ENCODE measurements at regions not wholly inside any gene's neighbourhood (a gene's known extent, or its start where the extent isn't known, plus 50 kb on each side); places are given as distances from the start of the nearest gene placed in this dataset.

DNA sequence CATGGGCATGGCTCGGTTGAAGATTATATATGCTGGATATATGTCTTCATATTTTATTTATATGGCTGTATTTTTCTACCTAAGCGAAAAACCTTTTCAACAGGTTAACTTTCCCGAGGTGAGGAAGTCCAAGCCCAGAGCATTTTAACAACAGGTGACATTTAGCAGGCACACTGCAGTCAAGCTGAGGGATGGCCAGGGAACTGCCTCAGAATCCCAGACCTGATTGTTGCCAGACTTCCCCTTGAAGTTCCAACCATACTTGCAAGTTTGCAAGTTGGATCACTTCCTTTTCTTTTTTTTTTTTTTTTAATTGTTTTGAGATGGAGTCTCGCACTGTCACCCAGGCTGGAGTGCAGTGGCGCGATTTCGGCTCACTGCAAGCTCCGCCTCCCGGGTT lies 166.0 kb upstream of the FRMD6 start:
- no peaks in the 10 kb centered on the region for H3K27me3 ChIP-seq
- H3K27ac ChIP-seq, result no peak overlapping the region
- no peak overlapping the region for H3K4me3 ChIP-seq
- no peak for ATAC-seq
- H3K9me3 ChIP-seq, result no peaks in the 10 kb centered on the region
- WGBS, 2 donors (ENCODE audit: low coverage in 1 of 2), result 88 to 100% methylated on average over 2 to 3 of the region's 9 CpGs
- H3K4me1 ChIP-seq, result peaks cover 0 to 4% (median 0%) of the 10 kb centered on the region in 3 donors
- TF ChIP-seq, protein P1, sequence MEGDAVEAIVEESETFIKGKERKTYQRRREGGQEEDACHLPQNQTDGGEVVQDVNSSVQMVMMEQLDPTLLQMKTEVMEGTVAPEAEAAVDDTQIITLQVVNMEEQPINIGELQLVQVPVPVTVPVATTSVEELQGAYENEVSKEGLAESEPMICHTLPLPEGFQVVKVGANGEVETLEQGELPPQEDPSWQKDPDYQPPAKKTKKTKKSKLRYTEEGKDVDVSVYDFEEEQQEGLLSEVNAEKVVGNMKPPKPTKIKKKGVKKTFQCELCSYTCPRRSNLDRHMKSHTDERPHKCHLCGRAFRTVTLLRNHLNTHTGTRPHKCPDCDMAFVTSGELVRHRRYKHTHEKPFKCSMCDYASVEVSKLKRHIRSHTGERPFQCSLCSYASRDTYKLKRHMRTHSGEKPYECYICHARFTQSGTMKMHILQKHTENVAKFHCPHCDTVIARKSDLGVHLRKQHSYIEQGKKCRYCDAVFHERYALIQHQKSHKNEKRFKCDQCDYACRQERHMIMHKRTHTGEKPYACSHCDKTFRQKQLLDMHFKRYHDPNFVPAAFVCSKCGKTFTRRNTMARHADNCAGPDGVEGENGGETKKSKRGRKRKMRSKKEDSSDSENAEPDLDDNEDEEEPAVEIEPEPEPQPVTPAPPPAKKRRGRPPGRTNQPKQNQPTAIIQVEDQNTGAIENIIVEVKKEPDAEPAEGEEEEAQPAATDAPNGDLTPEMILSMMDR (IDR thresholded peaks at IDR 0.05), result no peak
- TF ChIP-seq POLR2AphosphoS5 (IDR thresholded peaks at IDR 0.05), result no peak
- no peak for TF ChIP-seq POLR2A (IDR thresholded peaks at IDR 0.05)
- no peak for TF ChIP-seq EP300 (IDR thresholded peaks at IDR 0.05)
- no peaks in the 10 kb centered on the region for H3K36me3 ChIP-seq

DNA sequence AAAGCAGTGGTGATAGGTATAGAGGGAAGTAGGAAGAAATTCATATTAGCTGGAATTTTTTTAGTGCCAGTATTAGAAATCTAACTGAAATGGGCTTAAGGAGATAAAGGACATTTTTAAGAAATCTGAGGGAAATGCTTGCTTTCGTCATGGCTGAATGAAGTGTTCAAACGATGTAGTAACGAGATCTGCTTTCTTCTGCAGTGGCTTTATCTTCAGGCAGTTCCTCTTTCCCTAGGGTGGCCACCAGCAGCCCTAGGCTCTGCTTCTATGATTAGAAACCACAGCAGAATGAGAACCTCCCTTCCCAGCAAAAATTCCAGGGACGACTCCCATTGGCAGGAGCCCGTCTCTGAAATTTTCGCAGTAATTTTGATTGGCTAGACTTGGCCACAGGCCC lies 163.9 kb upstream of the FRMD6 start:
- TF ChIP-seq POLR2A (IDR thresholded peaks at IDR 0.05), result no peak
- TF ChIP-seq, protein P1 (IDR thresholded peaks at IDR 0.05), result no peak
- Histone ChIP-seq H3K4me3 (no peak overlapping the region), H3K27me3 (no peaks in the 10 kb centered on the region), H3K4me1 (peaks cover 0 to 10% (median 0%) of the 10 kb centered on the region in 3 donors), H3K27ac (no peak overlapping the region), H3K9me3 (no peaks in the 10 kb centered on the region), H3K36me3 (no peaks in the 10 kb centered on the region)
- 83 to 92% methylated on average over 3 to 6 of the region's 6 CpGs for WGBS, 2 donors (ENCODE audit: low coverage in 1 of 2)
- ATAC-seq, result no peak

DNA sequence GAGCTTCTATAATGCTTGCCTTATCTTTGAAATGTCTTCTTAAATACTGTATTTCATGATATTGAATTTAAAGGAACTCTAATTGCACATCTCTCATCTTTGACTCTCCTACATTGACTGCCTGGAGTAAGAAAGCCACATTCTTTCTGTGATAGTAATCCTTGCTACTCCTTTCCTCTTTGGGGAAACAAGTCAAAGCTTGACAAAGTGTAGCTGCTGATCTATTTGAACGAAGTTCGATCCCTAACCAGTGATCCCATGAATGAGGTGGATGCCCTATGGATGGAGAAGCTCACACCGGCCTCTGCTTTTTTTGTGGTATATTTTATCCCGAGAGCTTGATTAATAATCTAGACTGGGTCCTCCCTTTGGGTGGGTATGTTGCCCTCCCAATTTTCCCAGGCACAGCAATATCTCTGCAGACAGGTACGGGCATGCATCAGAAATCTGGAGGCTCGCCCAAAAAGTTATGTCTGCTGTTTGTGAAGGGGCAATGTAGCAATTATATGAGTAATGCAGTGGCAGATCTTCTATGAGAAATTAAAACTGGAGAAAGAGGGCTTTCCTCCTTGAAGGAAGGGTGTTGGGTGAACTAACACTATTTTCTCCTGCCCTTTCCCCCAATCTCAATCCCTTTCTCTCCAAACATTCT lies 163.0 kb upstream of the FRMD6 start:
- Histone ChIP-seq H3K27ac (no peak overlapping the region), H3K9me3 (no peaks in the 10 kb centered on the region), H3K27me3 (no peaks in the 10 kb centered on the region), H3K4me1 (peaks cover 0 to 10% (median 0%) of the 10 kb centered on the region in 3 donors), H3K4me3 (no peak overlapping the region), H3K36me3 (no peaks in the 10 kb centered on the region)
- TF ChIP-seq, protein P1 (IDR thresholded peaks at IDR 0.05), result no peak
- TF ChIP-seq EP300 (IDR thresholded peaks at IDR 0.05) (no peak), POLR2AphosphoS5 (IDR thresholded peaks at IDR 0.05) (no peak), POLR2A (IDR thresholded peaks at IDR 0.05) (no peak)
- ATAC-seq, result no peak
- whole genome bisulfite sequencing, 2 donors (ENCODE audit: low coverage in 1 of 2), result 98% methylated on average over 5 to 6 of the region's 6 CpGs

DNA sequence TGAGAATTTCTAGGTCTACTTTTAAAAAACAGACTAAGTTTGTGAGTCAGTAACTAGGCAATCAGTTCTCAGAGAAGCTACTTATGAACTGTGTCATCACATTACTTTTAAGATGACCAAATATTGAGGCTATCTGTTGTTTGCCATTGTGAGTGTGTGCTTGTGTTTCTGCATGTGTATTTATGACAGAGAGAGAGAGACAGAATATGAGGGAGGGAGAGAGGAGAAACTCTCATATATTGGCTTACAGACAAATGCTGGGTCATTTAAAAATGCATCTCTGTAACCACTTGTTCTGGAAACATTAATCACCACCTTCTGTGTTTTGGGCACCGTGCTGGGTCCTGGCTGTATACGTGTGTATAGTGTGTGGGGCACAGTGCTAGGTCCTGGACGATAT lies 161.5 kb upstream of the FRMD6 start:
- H3K36me3 ChIP-seq, result no peaks in the 10 kb centered on the region
- TF ChIP-seq POLR2AphosphoS5 (IDR thresholded peaks at IDR 0.05), result no peak
- no peak for TF ChIP-seq EP300 (IDR thresholded peaks at IDR 0.05)
- no peak for TF ChIP-seq POLR2A (IDR thresholded peaks at IDR 0.05)
- TF ChIP-seq, protein P1 (IDR thresholded peaks at IDR 0.05), result no peak
- H3K4me3 ChIP-seq, result no peak overlapping the region
- H3K4me1 ChIP-seq, result peaks cover 0 to 10% (median 0%) of the 10 kb centered on the region in 3 donors
- 37 to 57% methylated on average over 3 of the region's 3 CpGs for WGBS, 2 donors (ENCODE audit: low coverage in 1 of 2)
- no peaks in the 10 kb centered on the region for H3K9me3 ChIP-seq
- no peak for ATAC-seq
- H3K27ac ChIP-seq, result no peak overlapping the region
- H3K27me3 ChIP-seq, result no peaks in the 10 kb centered on the region

DNA sequence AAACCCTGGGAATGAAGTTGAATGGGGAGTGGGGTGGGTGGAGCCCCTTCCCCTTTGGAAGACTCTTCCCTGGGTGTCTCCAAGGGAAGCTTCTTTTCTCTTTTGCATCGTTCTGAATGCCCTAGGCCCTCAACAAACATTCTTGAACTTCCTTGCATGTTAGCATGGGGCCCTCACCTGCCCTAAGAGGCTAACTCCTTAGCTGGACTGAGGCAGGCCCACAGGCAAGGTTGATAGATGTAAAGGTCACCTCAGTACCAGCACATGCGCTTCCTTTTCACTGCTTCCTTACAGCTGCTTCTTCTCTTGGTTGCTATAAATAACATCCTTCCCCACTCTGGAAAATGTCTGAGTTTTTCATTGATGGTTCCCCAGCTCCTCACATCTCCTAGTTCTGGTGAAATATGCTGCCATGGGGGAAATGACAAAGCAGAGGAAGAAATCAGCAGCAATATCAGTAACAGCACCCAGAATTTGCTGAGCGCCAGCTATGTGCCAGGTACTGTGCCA lies 160.6 kb upstream of the FRMD6 start:
- TF ChIP-seq POLR2A (IDR thresholded peaks at IDR 0.05), result no peak
- no peak for TF ChIP-seq POLR2AphosphoS5 (IDR thresholded peaks at IDR 0.05)
- no peak for TF ChIP-seq EP300 (IDR thresholded peaks at IDR 0.05)
- TF ChIP-seq, protein P1 (IDR thresholded peaks at IDR 0.05), result no peak
- Histone ChIP-seq H3K36me3 (no peaks in the 10 kb centered on the region), H3K4me3 (no peak overlapping the region), H3K27ac (no peak overlapping the region), H3K9me3 (no peaks in the 10 kb centered on the region), H3K4me1 (peaks cover 0 to 10% (median 0%) of the 10 kb centered on the region in 3 donors), H3K27me3 (no peaks in the 10 kb centered on the region)
- ATAC-seq, result no peak
- WGBS, 2 donors (ENCODE audit: low coverage in 1 of 2), result 53 to 77% methylated on average over 3 of the region's 3 CpGs
